Activated CD4-positive, alpha-beta T cell treated with anti-CD3 and anti-CD28 coated beads for 36 hours (primary cell): ENCODE measurements at regions not wholly inside any gene's neighbourhood (a gene's known extent, or its start where the extent isn't known, plus 50 kb on each side); places are given as distances from the start of the nearest gene placed in this dataset.

Experiments used
- ATAC-seq: fragments of 200-7000 bp; cut with Tn5 transposase; one replicate; pipeline ENCODE4 v1.10.0; 2021; ENCODE audit warnings: mild to moderate bottlenecking, moderate library complexity
- CTCF ChIA-PET: fragments of 350-600 bp; sonication (Branson Sonifier 250); formaldehyde crosslinking; loops from one replicate; lab custom pipeline; 2021; ENCODE audit warnings: antibody characterized with exemption; lab: Charles Lee
- POLR2A ChIA-PET: fragments of 350-600 bp; sonication (Branson Sonifier 250); formaldehyde crosslinking; loops from one replicate; lab custom pipeline; 2021; ENCODE audit warnings: antibody characterized with exemption, inconsistent platforms; lab: Charles Lee
- DNase-seq: peaks from one replicate; pipeline ENCODE4 v3.0.0-alpha.2; 2020
- H3K27ac Mint-ChIP-seq: one replicate; pipeline ENCODE4 v1.8.0; 2021; ENCODE audit warnings: mixed read lengths
- H3K27me3 Mint-ChIP-seq: one replicate; pipeline ENCODE4 v1.8.0; 2021; ENCODE audit warnings: mixed read lengths
- H3K36me3 Mint-ChIP-seq: one replicate; pipeline ENCODE4 v1.8.0; 2021; ENCODE audit warnings: low read depth, mixed read lengths
- H3K4me1 Mint-ChIP-seq: one replicate; pipeline ENCODE4 v1.8.0; 2021; ENCODE audit warnings: mixed read lengths
- H3K4me3 Mint-ChIP-seq: one replicate; pipeline ENCODE4 v1.8.0; 2021; ENCODE audit warnings: mild to moderate bottlenecking, moderate library complexity, mixed read lengths
- H3K9me3 Mint-ChIP-seq: one replicate; pipeline ENCODE4 v1.8.0; 2021; ENCODE audit warnings: low read depth, mixed read lengths
- intact Hi-C, 2 experiments: fragments of 100-400 bp; cut with DNase I in 1 of 2; cut with micrococcal nuclease in 1 of 2; formaldehyde crosslinking; loops; one replicate each; pipeline versions ENCODE4 v1.14.2 to v1.15.1; 2022 to 2024; cut with DNase I, micrococcal nuclease

DNA sequence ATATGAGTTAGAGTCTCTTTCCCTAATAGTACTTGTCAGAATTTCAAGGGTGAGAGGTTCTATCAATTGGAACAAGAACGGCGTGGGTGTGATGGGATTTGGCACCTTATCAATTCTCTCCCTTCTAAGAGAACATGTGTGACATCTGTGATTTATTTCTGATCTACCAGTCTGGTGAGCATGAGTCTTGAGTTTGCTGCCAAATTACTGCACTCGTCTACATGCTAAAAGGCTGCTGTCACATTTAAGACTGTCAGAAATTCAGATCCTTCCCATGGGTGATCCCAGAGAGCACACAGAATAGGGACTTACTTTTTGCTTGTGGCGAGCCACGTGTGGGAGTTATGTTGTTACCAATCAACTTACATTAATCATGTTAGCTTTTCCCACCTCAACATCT is 370.2 kb upstream of the SASH1 start:
- ChIA-PET CTCF (no interaction called here), POLR2A (no interaction called here)
- no peak overlapping the region for H3K27ac Mint-ChIP-seq
- intact Hi-C loops: no loop called here
- DNase-seq: no peak
- no peaks in the 10 kb centered on the region for H3K4me1 Mint-ChIP-seq
- no peaks in the 10 kb centered on the region for H3K9me3 Mint-ChIP-seq
- no peak overlapping the region for H3K4me3 Mint-ChIP-seq
- H3K27me3 Mint-ChIP-seq: no peaks in the 10 kb centered on the region
- ATAC-seq: no peak
- H3K36me3 Mint-ChIP-seq: no peaks in the 10 kb centered on the region

DNA sequence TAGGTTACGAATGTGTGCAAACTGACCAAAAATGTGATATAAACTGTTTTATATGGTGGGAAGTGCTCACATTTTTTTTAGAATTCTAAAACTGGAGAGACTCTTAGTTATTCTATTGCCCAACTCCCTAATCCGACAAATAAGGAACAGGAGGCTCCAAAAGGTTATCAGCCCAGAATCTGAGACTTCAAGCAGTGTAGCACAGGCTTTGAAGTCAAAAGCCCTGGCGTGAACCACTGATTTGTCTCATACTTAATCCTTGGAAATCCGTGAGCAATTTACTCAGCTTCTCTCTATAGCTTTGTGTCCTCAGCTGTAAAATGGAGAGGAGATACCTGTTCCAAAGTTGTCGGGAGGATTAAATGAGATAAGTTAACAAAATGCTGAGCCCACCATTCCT is 368.8 kb upstream of the SASH1 start:
- intact Hi-C loops: no loop called here
- ChIA-PET POLR2A (no interaction called here), CTCF (interaction anchor here (1.3 kb wide), 1 partner anchor 12 kb away, joined by 7 read pairs; no protein-coding TSS in a partner anchor)
- DNase-seq (no peak), ATAC-seq (no peak)
- Mint-ChIP-seq H3K27ac (no peak overlapping the region), H3K9me3 (no peaks in the 10 kb centered on the region), H3K4me1 (no peaks in the 10 kb centered on the region), H3K36me3 (no peaks in the 10 kb centered on the region), H3K27me3 (no peaks in the 10 kb centered on the region), H3K4me3 (no peak overlapping the region)

DNA sequence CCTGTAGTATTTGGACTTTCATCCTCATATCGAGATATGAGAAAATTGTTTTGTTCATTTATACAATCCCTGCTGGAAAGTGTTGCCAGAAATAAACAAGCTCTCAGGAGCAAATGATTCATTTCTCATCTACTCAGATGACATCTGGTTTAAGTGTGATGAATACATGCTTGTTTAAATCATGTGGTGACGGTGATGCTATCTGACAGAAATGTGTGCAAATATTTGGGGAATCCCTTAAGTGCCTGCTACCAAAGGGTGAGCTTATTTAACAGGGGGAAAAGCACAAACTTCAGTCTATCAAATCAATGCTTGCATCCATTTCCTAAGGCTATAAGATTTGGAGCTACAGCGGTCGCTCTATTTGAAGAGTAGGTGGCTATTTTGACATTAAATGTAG is 368.3 kb upstream of the SASH1 start:
- no peak overlapping the region for H3K27ac Mint-ChIP-seq
- POLR2A ChIA-PET: no interaction called here
- CTCF ChIA-PET: interaction anchor here (1.3 kb wide), 1 partner anchor 12 kb away, joined by 7 read pairs; no protein-coding TSS in a partner anchor
- no peak for ATAC-seq
- H3K27me3 Mint-ChIP-seq: no peaks in the 10 kb centered on the region
- DNase-seq: no peak
- H3K4me1 Mint-ChIP-seq: no peaks in the 10 kb centered on the region
- intact Hi-C loops: no loop called here
- no peak overlapping the region for H3K4me3 Mint-ChIP-seq
- H3K9me3 Mint-ChIP-seq: no peaks in the 10 kb centered on the region
- no peaks in the 10 kb centered on the region for H3K36me3 Mint-ChIP-seq

- Mint-ChIP-seq H3K4me3 (no peak overlapping the region), H3K9me3 (no peaks in the 10 kb centered on the region), H3K4me1 (no peaks in the 10 kb centered on the region), H3K27ac (no peak overlapping the region), H3K36me3 (no peaks in the 10 kb centered on the region), H3K27me3 (no peaks in the 10 kb centered on the region)
- intact Hi-C loops: no loop called here
- POLR2A ChIA-PET: no interaction called here
- no peak for ATAC-seq
- DNase-seq: no peak
- CTCF ChIA-PET: no interaction called here
These were observed 364.7 kb upstream of the SASH1 start for GRCh38 chr6:147977851-147978465.

- no peaks in the 10 kb centered on the region for H3K9me3 Mint-ChIP-seq
- no peaks in the 10 kb centered on the region for H3K36me3 Mint-ChIP-seq
- H3K27me3 Mint-ChIP-seq: no peaks in the 10 kb centered on the region
- no peak for DNase-seq
- H3K27ac Mint-ChIP-seq: no peak overlapping the region
- no peak for ATAC-seq
- intact Hi-C loops: no loop called here
- no peaks in the 10 kb centered on the region for H3K4me1 Mint-ChIP-seq
- H3K4me3 Mint-ChIP-seq: no peak overlapping the region
- ChIA-PET POLR2A (no interaction called here), CTCF (no interaction called here)
These were observed 362.7 kb upstream of the SASH1 start for GRCh38 chr6:147979966-147980365.

DNA sequence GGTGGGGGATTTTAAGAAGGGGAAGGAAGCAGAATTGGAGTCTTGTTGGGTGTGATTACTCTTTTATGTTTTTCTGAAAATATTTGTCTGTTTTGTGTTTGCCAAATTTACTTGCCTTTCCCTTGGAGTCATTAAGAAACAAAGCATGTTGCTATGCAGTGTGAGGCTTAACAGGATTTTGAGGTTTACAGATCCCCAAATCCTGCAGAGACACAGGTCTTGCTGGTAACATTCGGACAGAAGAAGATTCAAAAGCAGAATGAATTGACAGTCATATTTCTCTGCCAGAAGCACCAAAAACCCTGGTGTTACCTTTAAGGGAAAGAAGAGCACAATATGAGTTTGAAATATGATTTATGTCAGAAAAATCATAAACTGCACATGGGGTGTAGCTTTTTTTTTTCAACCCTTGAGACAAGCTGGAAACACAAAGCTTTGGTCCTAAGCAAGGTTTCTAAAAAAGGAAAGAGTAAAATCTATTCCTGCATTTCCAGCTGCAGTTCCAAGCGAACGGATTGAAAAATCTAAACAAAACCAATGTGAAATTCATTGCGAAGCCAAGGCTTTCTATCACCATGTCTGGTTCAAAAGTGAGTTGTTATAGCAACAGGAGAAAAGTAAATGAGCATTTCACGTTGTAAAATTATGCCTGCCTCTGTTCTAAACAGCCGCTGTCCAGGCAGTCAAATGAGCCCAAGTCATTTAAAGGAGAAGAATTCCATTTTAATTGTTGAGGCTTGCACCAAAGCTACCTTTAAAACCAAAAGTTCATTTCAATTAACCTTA is 358.9 kb upstream of the SASH1 start:
- intact Hi-C loops: no loop called here
- no peak overlapping the region for H3K27ac Mint-ChIP-seq
- no peaks in the 10 kb centered on the region for H3K9me3 Mint-ChIP-seq
- DNase-seq: no peak
- no peaks in the 10 kb centered on the region for H3K36me3 Mint-ChIP-seq
- no peak overlapping the region for H3K4me3 Mint-ChIP-seq
- no peaks in the 10 kb centered on the region for H3K4me1 Mint-ChIP-seq
- ATAC-seq: no peak
- CTCF ChIA-PET: interaction anchor here (1.4 kb wide), 1 partner anchor 33 kb away, joined by 3 read pairs; no protein-coding TSS in a partner anchor
- POLR2A ChIA-PET: no interaction called here
- peaks cover 2% of the 10 kb centered on the region for H3K27me3 Mint-ChIP-seq

DNA sequence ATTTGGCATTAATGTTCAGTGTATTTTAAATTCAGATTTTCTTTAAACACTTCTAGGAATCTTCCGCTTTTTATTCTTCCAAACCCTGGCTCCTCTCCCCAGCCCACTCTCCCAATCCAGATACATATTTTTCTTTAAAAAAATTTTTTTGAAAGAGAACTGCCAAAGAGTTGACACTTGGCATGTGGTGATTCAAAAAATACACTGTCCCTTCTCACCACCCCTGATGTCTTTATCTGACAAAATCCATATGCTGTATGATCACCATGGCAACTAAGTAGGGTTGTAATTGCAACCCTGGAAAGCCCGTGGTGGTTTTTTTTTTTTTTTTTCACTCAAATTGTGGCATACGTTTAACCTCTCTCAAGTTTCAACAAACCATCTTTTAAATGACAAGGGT is 355.8 kb upstream of the SASH1 start:
- Mint-ChIP-seq H3K36me3 (no peaks in the 10 kb centered on the region), H3K27me3 (peaks cover 2% of the 10 kb centered on the region), H3K27ac (no peak overlapping the region), H3K4me3 (no peak overlapping the region), H3K4me1 (no peaks in the 10 kb centered on the region), H3K9me3 (no peaks in the 10 kb centered on the region)
- DNase-seq: no peak
- ChIA-PET POLR2A (no interaction called here), CTCF (no interaction called here)
- intact Hi-C loops: no loop called here
- ATAC-seq: no peak

GRCh38 chr6:147990159-147990558 is 352.5 kb upstream of the SASH1 start:
- DNase-seq (no peak), ATAC-seq (no peak)
- intact Hi-C loops: no loop called here
- no peak overlapping the region for H3K27ac Mint-ChIP-seq
- CTCF ChIA-PET: no interaction called here
- no peaks in the 10 kb centered on the region for H3K4me1 Mint-ChIP-seq
- no peaks in the 10 kb centered on the region for H3K9me3 Mint-ChIP-seq
- POLR2A ChIA-PET: no interaction called here
- H3K36me3 Mint-ChIP-seq: no peaks in the 10 kb centered on the region
- peaks cover 2% of the 10 kb centered on the region for H3K27me3 Mint-ChIP-seq
- no peak overlapping the region for H3K4me3 Mint-ChIP-seq

- POLR2A ChIA-PET: no interaction called here
- no peaks in the 10 kb centered on the region for H3K36me3 Mint-ChIP-seq
- intact Hi-C loops: no loop called here
- H3K27ac Mint-ChIP-seq: no peak overlapping the region
- CTCF ChIA-PET: no interaction called here
- H3K4me1 Mint-ChIP-seq: no peaks in the 10 kb centered on the region
- ATAC-seq (no peak), DNase-seq (no peak)
- H3K4me3 Mint-ChIP-seq: no peak overlapping the region
- peaks cover 2% of the 10 kb centered on the region for H3K27me3 Mint-ChIP-seq
- no peaks in the 10 kb centered on the region for H3K9me3 Mint-ChIP-seq
These were observed 350.7 kb upstream of the SASH1 start for GRCh38 chr6:147991961-147992360.

GRCh38 chr6:147999001-147999540 is 343.6 kb upstream of the SASH1 start:
- Mint-ChIP-seq H3K4me1 (no peaks in the 10 kb centered on the region), H3K4me3 (no peak overlapping the region), H3K27me3 (no peaks in the 10 kb centered on the region), H3K36me3 (no peaks in the 10 kb centered on the region), H3K9me3 (peaks cover 4% of the 10 kb centered on the region), H3K27ac (no peak overlapping the region)
- DNase-seq: no peak
- ChIA-PET POLR2A (no interaction called here), CTCF (no interaction called here)
- no peak for ATAC-seq
- intact Hi-C loops: no loop called here

DNA sequence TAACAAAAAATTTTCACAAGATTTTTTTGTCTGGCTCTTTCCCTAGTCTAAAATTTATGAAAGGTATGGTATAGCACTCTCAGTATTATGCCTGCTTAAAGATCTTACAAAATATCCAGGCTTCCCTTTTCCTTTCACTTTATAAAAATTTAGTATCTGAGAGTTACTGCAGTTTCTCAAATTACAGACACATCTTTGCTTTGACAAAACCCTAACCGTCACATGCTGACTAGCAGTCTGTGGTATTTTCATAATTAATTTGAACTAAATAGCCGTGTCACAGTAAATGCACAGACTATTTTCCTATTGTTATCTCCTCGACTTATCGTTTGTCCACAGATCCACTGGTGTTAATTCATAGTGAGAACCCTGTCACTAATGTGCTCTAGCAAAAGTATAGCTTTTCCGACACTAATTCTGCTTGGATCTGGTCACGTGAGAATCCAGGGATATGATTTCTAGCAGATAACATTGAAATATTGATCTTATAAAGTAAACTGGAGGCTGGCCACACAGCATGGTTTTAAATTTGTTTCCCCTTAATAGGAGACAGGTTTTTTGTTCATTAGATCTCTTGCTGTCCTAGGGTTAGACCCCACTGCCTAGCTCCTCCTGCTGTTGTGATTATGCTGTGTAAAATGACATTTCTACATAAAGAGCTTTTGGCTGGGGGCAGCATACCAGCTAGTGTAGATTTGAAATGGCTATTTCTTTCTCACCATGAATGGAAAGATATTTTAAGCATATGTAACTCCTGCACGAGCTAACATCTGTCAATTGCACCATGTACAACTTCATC is 340.6 kb upstream of the SASH1 start:
- no peaks in the 10 kb centered on the region for H3K4me1 Mint-ChIP-seq
- ATAC-seq (no peak), DNase-seq (no peak)
- CTCF ChIA-PET: no interaction called here
- H3K36me3 Mint-ChIP-seq: no peaks in the 10 kb centered on the region
- POLR2A ChIA-PET: no interaction called here
- no peak overlapping the region for H3K27ac Mint-ChIP-seq
- intact Hi-C loops: no loop called here
- H3K4me3 Mint-ChIP-seq: no peak overlapping the region
- H3K9me3 Mint-ChIP-seq: peaks cover 4% of the 10 kb centered on the region
- H3K27me3 Mint-ChIP-seq: no peaks in the 10 kb centered on the region
